ENCODE measurements at regions not wholly inside any gene's neighbourhood (a gene's known extent, or its start where the extent isn't known, plus 50 kb on each side); places are given as distances from the start of the nearest gene placed in this dataset.

- in situ Hi-C loops (cut with HindIII; ENCODE audit: low pct_unique_long_range_greater_than_20kb, low sequenced_read_pairs) (no loop called here), intact Hi-C loops (cut with micrococcal nuclease; ENCODE audit: unreplicated experiment) (no loop called here)
- Histone ChIP-seq H3K9me3 (ENCODE audit: control insufficient read depth, insufficient read depth, low read depth, low read length) (no peaks in the 10 kb centered on the region), H3K4me3 (ENCODE audit: low read depth in 2 of 2, low read length in 2 of 2) (no peak overlapping the region), H3K36me3 (ENCODE audit: control insufficient read depth, insufficient read depth, low read length) (no peaks in the 10 kb centered on the region), H3K27me3 (ENCODE audit: control insufficient read depth, insufficient read depth, low read length) (no peaks in the 10 kb centered on the region), H3K4me1 (ENCODE audit: control insufficient read depth, insufficient read depth, low read length) (0 out of 2 replicates have a peak, but pooled peaks cover 2% of the 10 kb centered on the region), H3K27ac (ENCODE audit: low read length) (no peak overlapping the region)
- POLR2A ChIA-PET = no interaction called here
- CTCF ChIA-PET = no interaction called here
- DNase-seq (ENCODE audit: low read depth, low spot score) (no peak), ATAC-seq (no peak)
- BruUV-seq (replicated peaks) = no TSS peak
- TF ChIP-seq, protein P1, sequence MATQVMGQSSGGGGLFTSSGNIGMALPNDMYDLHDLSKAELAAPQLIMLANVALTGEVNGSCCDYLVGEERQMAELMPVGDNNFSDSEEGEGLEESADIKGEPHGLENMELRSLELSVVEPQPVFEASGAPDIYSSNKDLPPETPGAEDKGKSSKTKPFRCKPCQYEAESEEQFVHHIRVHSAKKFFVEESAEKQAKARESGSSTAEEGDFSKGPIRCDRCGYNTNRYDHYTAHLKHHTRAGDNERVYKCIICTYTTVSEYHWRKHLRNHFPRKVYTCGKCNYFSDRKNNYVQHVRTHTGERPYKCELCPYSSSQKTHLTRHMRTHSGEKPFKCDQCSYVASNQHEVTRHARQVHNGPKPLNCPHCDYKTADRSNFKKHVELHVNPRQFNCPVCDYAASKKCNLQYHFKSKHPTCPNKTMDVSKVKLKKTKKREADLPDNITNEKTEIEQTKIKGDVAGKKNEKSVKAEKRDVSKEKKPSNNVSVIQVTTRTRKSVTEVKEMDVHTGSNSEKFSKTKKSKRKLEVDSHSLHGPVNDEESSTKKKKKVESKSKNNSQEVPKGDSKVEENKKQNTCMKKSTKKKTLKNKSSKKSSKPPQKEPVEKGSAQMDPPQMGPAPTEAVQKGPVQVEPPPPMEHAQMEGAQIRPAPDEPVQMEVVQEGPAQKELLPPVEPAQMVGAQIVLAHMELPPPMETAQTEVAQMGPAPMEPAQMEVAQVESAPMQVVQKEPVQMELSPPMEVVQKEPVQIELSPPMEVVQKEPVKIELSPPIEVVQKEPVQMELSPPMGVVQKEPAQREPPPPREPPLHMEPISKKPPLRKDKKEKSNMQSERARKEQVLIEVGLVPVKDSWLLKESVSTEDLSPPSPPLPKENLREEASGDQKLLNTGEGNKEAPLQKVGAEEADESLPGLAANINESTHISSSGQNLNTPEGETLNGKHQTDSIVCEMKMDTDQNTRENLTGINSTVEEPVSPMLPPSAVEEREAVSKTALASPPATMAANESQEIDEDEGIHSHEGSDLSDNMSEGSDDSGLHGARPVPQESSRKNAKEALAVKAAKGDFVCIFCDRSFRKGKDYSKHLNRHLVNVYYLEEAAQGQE (IDR thresholded peaks at IDR 0.05; ENCODE audit: insufficient read depth in 1 of 2, low read depth in 2 of 2, low read length in 1 of 2) = no peak
- no peak for TF ChIP-seq TCF7L2 (IDR thresholded peaks at IDR 0.05; ENCODE audit: low read depth, low read length)
- TF ChIP-seq, protein P2, sequence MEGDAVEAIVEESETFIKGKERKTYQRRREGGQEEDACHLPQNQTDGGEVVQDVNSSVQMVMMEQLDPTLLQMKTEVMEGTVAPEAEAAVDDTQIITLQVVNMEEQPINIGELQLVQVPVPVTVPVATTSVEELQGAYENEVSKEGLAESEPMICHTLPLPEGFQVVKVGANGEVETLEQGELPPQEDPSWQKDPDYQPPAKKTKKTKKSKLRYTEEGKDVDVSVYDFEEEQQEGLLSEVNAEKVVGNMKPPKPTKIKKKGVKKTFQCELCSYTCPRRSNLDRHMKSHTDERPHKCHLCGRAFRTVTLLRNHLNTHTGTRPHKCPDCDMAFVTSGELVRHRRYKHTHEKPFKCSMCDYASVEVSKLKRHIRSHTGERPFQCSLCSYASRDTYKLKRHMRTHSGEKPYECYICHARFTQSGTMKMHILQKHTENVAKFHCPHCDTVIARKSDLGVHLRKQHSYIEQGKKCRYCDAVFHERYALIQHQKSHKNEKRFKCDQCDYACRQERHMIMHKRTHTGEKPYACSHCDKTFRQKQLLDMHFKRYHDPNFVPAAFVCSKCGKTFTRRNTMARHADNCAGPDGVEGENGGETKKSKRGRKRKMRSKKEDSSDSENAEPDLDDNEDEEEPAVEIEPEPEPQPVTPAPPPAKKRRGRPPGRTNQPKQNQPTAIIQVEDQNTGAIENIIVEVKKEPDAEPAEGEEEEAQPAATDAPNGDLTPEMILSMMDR (IDR thresholded peaks at IDR 0.05) = no peak
- TF ChIP-seq SIN3A (IDR thresholded peaks at IDR 0.05; ENCODE audit: borderline replicate concordance, insufficient read depth, low read depth, low read length) = no peak
- no peak for TF ChIP-seq POLR2AphosphoS5 (IDR thresholded peaks at IDR 0.05; ENCODE audit: low read depth, low read length)
Measured at GRCh38 chr14:101226265-101226602, 322.7 kb upstream of the RTL1 start.

DNA sequence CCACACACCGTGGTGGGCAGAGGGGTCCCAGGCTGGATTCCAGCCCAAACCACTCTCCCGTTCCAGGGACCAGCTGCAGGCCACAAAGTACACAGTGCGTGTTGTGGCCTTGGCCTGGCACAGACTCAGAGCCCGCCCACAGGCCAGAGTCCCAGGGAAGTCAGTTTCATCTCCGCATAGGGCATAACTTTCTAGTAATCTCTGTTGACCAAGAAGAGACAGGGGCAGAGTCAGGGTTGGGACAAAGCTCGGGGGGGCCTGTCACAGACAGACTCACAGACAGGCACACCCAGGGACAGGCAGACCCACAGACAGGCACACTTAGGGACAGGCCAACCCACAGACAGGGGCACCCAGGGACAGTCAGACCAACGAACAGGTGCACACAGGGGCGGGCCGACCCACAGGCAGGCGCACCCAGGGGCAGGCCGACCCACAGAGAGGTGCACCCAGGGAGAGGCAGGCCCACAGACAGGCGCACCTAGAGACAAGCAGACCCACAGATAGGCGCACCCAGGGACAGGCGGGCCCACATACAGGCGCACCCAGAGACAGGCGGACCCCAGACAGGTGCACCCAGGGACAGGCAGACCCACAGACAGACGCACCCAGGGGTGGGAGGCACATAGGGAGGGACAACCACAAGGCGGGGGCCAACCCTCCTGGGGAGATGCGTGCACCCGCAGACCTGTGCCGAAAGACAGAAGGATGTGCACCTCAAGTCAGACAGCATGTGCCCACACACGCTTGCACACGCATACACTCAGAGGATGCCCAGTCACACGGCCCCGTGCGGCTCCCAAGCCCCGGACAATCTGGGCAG is 323.3 kb upstream of the RTL1 start:
- Histone ChIP-seq H3K4me1 (ENCODE audit: control insufficient read depth, insufficient read depth, low read length) (0 out of 2 replicates have a peak, but pooled peaks cover 2% of the 10 kb centered on the region), H3K27me3 (ENCODE audit: control insufficient read depth, insufficient read depth, low read length) (no peaks in the 10 kb centered on the region), H3K36me3 (ENCODE audit: control insufficient read depth, insufficient read depth, low read length) (no peaks in the 10 kb centered on the region), H3K4me3 (ENCODE audit: low read depth in 2 of 2, low read length in 2 of 2) (no peak overlapping the region), H3K27ac (ENCODE audit: low read length) (no peak overlapping the region), H3K9me3 (ENCODE audit: control insufficient read depth, insufficient read depth, low read depth, low read length) (no peaks in the 10 kb centered on the region)
- ATAC-seq (no peak), DNase-seq (ENCODE audit: low read depth, low spot score) (no peak)
- ChIA-PET POLR2A (no interaction called here), CTCF (no interaction called here)
- in situ Hi-C loops (cut with HindIII; ENCODE audit: low pct_unique_long_range_greater_than_20kb, low sequenced_read_pairs) = no loop called here
- no TSS peak for BruUV-seq (replicated peaks)
- intact Hi-C loops (cut with micrococcal nuclease; ENCODE audit: unreplicated experiment) = no loop called here
- TF ChIP-seq, protein P1 (IDR thresholded peaks at IDR 0.05; ENCODE audit: insufficient read depth in 1 of 2, low read depth in 2 of 2, low read length in 1 of 2) = no peak
- TF ChIP-seq, protein P2 (IDR thresholded peaks at IDR 0.05) = no peak
- TF ChIP-seq POLR2AphosphoS5 (IDR thresholded peaks at IDR 0.05; ENCODE audit: low read depth, low read length) (no peak), SIN3A (IDR thresholded peaks at IDR 0.05; ENCODE audit: borderline replicate concordance, insufficient read depth, low read depth, low read length) (no peak)

Measured in Panc1 (cell line).